Cerebellar cortex (tissue), 1 donor: ENCODE measurements at regions not wholly inside any gene's neighbourhood (a gene's known extent, or its start where the extent isn't known, plus 50 kb on each side); places are given as distances from the start of the nearest gene placed in this dataset.

Source experiments
- DNase-seq: peaks from one replicate; pipeline ENCODE4 v3.0.0-alpha.2; 2015; ENCODE audit warnings: low spot score

DNA sequence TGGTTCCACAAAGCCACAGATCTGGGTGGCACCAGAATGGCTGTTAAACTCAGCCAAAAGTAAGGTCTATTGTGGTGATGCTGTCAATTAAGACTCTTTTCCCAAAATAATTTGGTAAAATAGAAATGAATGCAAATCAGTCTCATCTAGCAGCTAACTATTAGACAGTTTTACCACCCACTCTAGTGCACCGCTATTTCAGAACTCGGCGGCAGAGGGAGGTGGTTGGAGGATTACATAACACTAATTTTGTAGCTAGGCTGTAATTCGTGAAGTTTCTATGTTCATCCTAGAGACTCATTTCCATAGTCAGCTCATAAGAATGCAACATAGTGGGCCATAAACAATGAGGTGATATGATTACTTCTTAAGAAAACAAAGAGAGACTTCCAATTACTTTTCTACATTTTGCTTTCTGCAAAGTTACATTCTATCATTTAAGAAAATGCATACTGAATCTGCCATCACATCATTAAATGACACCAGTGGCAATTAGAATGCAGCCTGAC is 413.8 kb downstream of the FBXO15 start:
- no peak for DNase-seq

DNA sequence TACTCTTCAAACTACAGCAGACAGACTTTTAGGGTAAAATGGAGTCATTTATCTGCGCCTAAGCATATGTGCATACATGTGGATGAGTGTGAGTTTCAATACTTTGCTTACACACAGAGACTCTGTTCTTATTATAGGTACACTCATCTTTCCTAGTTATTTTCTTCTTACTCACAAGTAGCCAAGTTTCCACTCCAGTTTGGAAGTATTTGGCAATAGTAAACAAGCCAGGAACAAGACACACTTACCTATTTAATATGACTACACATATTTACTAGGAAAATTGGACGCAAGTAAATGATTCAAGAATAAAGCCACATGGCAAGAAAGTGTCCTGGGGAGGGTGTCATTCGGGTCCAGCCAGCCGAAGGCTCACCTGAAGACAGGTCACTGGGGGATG is 414.3 kb downstream of the FBXO15 start:
- DNase-seq, result no peak

DNA sequence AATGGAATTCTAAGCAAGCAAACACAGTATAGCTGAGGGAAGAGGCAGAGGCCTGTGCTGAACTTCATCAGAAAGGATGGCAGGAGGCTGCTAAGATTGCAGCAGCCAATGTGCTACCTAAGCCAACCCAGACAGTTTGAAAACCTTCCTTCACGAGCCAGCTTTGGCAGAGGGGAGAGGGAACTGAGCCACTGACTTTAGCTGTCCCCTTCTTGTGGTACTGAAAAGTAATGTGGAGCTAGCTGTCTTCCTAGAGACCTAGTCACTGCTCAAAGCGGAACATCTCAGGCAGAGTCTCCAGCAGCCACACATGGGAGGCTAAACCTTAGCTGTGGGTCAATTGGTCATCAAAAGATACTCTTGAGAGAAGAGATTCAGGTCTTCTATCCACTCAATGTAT is 419.0 kb downstream of the FBXO15 start:
- no peak for DNase-seq

DNA sequence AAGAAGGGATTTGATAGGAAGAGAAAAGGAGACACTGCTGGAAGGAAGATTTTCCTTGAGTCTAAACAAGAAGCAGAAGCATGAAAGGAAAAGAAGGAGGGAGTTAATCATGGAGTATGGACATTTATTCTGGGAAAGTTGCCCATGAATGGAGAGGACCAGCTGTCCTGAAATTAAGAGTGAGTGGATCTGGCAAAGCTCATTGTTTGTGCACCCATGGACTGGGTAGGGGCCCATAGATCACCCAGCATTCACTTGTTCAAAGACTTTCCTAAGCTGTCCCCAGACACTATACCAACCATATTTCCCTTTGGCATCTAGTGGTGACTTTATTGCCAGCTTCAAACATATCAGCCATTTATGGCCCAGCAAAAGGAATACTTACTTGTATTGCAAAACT is 422.7 kb downstream of the FBXO15 start:
- peak; percentile 3 for DNase-seq

DNA sequence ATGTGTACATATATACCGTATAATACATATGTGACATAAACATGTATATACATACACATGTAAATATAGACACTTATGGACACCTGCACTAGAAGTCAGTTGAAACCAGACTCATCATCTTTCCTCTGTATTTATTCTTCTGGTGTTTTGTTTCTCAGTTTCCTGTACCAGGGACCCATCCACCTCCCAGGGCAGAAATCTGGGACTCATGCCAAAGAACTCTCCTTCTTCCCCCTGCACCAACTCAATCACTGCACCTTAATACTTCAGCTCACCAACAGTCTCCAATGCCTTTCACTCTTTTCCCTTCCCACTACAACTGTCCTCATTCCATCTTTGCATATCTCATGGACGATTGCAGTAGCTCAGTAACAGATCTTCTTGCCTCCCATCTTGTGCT is 428.0 kb downstream of the FBXO15 start:
- no peak for DNase-seq

DNA sequence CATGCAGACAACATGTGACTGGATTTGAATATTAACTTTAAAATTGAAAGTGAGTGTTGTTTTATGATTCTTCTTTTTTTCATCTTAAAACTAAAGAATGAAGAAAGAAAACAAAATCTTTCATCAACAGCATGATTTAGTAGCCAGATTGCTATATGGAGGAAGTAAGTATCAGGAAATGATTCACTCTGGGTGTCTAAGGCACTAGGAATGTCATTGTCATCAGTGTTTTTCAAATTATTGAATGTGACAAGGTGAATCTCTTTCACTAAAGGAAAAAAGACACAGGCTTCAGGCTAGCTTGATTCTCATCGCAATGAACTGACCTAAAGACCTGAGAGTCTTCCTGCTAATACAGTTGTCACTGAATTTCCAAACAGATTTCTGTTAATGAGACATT is 430.1 kb downstream of the FBXO15 start:
- no peak for DNase-seq

DNA sequence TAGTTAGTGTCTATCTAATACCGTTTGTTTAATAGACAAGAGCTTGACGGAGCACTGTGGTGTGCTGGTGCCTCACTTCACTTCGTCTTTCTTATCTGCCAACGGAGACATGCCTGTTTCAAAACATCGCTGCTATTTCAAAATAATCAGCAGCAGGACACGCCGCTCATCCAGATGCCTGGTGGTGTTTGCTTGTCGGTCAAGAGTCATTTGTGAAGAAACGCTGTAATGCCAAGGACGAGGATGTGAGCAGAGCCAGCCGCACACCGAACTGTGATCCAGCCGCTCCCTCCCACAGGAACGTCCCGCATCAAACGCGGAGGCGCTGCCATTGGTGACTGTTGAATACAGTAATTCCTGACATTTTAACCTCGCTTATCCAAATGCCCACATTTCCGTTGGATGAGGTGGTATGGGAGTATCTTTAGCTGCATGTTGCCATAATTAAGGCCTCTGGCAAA is 432.4 kb downstream of the FBXO15 start:
- no peak for DNase-seq

DNA sequence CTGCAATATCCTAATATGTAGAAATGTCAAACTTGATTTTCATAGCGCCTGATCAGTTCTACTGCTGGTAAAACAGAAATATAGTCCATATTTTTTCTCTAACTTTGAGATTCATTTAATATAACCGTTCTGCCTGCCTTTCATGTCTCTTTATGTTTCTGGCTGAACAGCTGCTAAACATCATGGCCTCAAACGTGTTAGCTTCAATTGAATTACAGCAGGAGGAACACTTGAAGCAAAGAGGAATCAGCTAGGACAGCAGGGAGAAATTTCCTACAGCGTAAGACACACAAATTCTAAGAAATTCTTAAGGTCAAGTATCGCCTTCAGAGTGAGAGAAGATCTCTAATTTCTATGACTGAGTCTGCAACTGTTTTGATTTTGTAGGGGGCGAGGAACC is 433.2 kb downstream of the FBXO15 start:
- no peak for DNase-seq

DNA sequence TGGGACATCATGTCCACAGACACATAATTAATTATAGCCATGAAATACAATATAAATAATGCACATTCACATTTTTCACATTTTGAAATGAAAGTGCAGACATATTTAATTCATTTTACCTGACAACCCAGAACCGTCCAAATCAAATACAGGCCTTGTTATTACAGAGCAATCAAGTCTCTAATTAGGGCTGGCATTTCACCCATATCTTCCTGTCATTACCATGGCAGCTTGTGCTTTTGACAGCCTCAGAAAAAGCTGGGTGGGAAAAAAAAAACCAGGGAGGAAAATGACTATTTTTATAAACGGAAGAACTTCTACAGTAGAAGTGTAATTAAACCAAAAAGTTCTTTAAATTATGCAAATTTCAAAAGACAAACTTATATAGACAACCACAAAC is 436.4 kb downstream of the FBXO15 start:
- no peak for DNase-seq

DNA sequence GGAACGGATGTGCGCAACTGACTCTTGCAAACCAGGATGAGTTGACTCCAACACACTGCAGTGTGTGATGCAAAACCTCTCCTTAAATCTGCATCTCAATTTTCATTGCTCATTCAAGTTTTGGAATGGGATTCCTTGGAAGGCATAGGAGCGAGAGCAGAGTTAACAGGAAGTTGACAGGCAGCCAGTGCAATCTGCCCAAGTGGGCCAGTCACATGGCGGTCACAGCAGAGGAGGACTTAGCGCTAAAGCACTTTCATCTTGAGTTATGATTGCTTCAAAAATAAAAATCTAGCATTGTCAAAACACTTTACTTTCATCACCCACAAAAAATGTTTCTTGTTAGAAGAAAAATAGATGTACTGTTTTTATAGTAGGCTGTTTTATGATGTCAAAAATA is 439.0 kb downstream of the FBXO15 start:
- no peak for DNase-seq

DNA sequence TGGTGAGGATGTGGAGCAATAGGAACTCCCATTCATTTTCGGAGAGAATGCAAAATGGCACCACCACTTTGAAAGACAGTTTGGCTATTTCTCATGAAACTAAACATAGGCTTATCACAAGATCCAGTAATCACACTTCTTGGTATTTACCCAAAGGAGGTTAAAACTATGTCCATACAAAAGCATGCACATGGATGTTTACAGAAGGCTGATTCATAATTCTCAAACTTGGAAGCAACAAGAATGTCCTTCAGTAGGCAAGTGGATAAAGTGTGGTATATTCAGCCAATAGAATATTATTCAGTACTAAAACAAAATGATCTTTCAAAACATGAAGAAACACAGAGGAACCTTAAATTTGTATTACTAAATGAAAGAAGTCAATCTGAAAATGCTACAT is 440.6 kb downstream of the FBXO15 start:
- DNase-seq, result no peak

DNA sequence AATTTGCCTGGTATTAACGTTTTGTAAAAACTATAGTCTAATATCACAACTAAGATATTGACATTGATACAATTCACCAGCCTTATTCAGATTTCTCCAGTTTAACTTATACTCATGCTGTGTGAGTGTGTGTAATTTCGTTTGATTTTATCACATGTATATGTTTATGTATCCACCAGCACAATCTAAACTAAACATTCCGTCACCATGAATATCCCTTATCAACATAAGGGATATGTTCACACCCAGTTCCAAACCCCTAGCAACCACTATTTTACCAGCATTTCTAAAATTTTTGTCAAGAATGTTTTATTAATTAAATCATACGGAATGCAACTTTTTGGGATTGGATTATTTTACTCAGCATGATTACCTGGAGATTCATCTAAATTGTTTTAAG is 450.3 kb downstream of the FBXO15 start:
- DNase-seq, result no peak

DNA sequence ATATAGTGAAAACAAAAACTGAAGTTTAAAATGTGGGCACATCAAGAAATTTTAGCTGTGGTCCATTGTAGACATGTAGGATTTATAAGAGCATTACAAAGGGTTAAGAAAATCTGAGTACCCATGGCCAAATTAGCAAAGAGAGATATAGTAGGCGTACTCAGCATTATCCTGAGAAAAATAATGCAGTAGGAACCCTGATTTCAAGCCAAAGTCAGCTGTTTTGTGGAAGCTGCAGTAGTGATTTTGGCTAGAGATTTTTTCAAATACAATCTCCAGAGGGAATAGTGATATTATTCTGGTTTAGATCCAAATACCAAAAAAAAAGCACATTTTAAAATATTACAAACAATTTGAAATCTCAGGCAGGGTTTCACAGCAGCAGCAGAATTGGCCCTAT is 450.9 kb downstream of the FBXO15 start:
- DNase-seq, result no peak

DNA sequence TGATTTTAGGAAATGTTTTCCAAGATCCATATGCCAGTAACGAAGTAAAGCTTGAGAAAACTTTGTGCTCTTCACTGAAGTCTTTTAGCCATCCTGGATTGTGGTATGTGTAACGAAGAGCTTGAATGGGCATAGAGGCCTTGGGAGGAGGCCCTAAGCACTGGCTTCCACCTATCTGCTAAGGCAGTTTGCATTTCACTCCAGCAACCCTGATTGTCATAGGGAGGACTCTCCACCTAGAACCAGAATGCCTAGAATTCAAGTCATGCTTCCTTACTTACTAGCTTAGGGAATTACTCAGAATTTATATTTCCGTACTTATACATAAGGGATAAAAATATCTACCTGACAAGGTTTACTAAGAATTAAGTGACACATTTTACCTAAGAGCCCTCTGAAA is 451.5 kb downstream of the FBXO15 start:
- no peak for DNase-seq

DNA sequence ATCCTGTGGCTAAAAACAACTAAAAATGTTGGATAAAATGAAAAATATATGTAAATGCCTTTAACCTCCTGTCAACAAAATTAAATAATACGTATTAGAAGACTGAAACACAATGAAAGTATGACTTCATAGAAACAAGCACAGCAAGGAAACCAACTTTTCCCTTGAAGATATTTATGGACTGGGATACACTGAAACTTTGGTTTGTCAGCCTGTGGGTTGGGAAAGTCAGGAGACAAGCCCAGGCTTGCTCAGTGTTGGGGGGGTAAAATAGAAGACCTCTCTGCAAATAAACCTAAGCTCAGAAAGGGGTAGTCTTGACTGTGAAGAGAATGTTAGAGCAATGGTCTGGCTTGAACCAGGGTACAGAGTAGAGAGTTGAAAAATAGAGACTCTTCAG is 454.5 kb downstream of the FBXO15 start:
- DNase-seq, result no peak

DNA sequence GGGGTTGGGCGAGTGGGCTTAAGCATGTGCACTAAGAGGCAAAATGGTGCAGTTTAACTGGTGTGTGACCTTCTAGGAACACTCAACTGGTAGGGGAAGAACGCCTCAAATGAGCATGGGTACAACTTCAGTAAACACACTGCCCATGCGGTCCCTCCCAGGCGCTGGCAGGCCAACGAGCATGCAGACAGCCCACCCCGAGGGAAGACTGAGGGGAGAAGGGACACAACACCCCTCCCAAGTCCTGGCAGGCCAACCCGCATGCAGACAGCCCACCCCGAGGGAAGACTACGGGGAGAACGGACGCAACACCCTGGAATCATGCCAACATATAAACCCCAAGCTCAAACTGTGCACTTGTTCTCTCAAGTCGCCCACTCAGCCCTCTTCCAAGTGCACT is 456.0 kb downstream of the FBXO15 start:
- no peak for DNase-seq

DNA sequence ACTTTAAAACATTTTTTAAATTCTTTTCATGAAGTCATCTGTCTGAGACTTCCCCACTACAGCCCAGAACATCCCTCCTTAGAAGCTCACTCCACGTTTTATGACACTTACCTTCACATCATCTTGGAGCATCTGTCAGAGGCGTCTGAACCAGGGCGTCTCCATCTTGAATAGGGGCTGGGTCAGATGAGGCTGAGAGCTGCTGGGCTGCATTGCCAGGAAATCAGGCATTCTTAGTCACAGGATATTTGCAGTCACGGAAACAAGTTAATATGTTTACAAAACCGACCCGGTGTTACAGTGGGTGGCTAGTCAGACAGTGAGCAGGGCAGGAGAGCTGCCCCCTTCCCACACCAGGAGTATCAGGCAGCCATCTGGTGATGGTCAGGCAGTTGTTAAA is 456.5 kb downstream of the FBXO15 start:
- no peak for DNase-seq

DNA sequence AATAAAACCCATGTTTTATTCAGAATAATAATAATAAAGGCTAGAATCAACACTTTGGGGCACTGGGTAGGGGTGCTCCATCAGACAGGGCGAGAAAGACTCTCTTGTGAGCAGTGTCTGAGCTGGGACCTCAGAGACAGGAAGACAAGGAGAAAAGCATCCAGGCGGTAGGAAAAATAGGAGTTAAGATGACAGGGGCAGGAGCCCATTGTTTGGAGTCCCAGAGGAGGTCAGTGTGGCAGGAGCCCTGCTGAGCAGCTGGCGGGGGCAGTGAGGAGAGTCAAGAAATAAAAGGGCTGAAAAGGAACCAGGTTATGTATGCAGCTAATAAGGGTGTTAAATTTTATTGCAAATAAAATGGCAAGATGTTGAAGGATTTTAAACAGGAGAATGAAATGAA is 457.4 kb downstream of the FBXO15 start:
- no peak for DNase-seq

DNA sequence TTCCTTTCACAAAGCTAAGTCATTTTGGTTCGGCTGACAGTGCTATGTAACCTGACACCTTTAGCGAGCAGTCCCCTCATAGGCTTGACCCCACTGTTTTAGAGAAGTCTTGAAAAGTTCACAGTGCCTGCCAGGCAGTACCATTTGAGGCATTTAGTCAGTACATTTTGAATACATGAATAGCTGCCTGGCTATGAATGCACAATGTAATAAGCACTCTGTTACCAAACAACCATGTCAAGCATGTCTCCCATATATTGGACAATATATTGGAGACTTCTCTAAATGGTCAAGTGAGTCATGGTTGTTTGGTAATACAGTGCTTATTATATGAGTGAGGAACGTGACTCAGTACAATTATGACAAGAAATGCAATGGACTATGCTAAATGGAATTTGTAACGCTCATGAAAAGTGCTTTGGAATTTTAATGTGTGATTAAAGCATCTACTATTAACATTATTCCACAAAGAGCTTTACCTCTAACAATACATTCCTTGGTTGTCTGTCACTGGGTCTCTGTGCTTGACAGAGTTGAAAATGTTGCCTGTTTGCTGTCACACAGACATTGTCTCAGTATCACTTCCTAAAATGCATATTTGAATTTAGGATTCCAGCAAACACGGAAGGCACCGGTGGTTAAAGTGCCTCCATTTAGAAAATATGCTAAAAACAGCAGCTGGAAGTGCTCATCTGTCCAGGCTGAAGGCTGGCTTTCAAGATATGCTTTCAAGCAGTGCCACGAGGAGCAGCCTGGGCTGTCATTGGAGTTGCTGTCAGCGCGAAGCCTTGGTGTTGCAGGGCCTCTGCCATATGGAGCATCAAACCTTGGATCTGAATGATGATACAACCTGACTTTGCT is 458.6 kb downstream of the FBXO15 start:
- DNase-seq, result no peak

DNA sequence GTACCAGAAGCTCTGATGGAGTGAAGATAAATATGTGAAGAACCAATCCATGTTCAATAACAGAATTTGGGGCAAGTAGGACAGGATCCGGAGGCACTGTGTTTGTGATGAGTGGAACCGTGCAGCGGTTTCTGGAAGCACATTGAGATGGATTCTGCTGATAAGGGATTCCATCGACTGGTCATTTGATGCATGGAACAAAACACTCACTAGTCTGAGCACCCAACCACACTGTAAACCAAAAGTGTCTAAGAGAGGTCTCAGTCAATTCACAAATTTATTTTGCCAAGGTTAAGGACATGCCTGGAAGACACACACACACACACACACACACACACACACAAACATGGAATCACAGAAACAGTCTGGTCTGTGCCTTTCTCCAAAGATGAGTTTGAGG is 459.5 kb downstream of the FBXO15 start:
- no peak for DNase-seq

DNA sequence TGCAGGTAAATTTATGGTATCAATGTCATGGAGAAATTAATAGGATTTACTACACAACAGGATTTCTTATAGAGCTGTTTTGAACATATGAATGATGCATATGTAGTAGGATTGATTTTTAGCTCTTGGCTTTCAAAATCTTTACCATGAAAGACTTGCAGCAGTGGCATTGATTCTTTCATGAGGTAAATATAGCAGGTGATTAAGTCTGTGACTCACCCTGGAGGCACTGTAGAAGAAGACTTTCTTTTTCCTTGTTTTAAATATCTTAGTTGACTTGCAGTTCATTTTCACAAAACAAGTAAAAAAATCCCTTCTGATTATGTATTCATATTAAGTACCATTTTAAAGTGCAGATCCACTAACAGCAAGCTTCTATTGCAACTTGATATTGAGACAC is 463.0 kb downstream of the FBXO15 start:
- DNase-seq, result no peak

DNA sequence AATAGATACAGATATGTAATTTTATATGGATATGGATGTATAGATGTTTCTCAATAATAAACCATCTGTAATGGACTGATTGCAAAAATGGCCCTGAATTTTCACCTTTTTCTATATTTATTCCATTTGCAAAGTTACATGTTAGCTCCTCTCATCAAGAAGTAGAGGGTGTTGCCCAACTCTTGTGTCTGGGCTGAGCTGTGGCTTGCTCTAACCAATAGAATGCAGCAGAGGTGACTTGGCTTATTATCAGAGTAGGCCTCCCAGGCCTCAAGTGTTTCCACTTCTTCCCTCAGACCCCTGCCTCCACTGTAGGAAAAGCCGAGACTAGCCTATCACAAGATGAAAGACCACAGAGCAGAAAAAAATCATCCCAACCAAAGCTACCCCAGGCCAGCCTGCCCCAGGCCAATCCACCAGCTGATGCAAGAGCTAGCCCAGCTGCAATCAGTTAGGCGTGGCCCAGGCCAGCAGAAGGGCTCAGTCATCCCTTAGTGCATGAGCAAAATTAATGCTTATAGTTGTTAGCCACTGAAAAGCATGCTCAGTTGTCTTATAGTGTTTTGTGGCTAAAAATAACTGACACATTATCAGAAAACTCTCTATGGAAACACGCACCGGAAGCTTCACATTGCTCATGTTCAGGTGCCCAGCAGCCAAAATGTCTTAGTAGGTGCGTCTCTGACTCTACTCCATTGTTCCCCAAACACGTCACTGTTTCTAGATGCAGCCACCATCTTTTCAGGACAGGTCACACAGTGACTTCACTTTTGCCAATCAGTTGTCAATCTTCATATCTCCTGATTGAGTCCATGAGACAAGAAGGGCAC is 464.0 kb downstream of the FBXO15 start:
- no peak for DNase-seq

DNA sequence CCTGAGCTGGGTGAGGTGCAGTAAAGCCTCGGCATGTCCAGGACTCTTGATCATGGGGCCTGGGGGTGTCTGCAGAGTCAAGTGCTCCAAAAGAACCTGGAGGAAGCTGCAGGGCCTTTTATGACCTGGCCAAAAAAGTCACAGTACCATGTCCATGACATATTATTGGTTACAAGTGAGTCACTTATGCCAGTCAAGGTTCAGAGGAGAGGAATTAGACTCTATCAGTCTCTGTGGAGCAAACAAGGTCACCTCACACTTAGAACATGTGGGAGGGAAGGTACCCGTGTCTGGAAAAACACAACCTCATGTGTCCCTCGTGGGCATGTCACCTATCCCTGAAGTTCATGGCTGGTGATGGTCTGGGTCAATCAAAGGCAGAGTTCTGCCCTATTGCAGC is 465.7 kb downstream of the FBXO15 start:
- DNase-seq, result no peak
